DMS53 treated with DMSO at 0.1 percent for 48 hours (cell line): ENCODE measurements at regions not wholly inside any gene's neighbourhood (a gene's known extent, or its start where the extent isn't known, plus 50 kb on each side); places are given as distances from the start of the nearest gene placed in this dataset.
A peak's percentile ranks its signal among the peaks of the same experiment; 100 is the strongest.
"Not testable (repeated sequence)": the region's sequence is repeated elsewhere in the genome, so short reads cannot be mapped to it uniquely, and the experiment has no call there.

ENCODE experiments used
- DNase-seq: peaks from one replicate; lab custom pipeline; 2025; ENCODE audit not compliant: unreplicated experiment; lab: John Stamatoyannopoulos, UW

DNA sequence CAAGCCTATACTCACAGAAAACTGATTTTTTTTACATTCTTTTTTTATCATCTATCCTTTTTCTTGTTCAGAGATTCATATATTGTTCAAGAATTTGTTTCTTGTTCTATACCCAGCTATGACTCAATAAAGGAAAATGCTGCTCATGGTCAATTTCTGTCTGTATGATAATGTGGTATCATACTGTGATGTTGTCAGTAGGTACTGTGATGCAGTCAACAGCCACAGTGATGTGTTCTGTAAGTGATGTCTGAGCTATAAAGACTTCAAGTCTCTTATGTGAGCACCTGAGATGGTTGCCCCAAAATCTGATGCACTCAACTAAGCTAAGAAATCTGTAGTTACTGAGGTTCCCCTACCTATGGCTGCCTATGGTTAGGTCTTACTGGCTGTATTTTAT lies 294.2 kb upstream of the GRIN3A start:
- DNase-seq, result no peak

GRCh38 chr9:102000956-102001355 lies 262.5 kb upstream of the GRIN3A start:
- no peak for DNase-seq

DNA sequence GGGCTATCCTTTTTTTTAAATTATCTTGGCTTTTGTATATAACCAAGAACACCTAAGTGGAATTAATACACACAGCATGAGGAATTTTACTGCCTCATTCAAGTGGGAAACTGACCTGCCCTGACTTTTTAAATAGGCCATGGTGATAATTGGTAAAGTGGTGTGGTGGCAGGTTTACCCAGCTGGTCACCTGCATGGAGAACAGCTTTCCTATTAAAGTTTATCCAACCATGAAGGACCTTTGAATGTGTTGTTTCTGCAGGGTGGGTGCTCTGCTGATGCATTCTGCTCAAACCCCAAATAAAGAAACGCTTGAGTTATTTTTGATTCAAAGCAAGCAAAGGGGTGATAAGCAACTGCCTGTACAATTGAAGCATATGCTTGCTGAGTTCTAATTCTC lies 261.0 kb upstream of the GRIN3A start:
- peak; percentile 66 for DNase-seq

GRCh38 chr9:101995231-101995630 lies 256.8 kb upstream of the GRIN3A start:
- peak; percentile 38 for DNase-seq

- DNase-seq, result no peak
Observed at GRCh38 chr9:101993771-101994170, 255.3 kb upstream of the GRIN3A start.

- no peak for DNase-seq
Observed at GRCh38 chr9:101991926-101992325, 253.5 kb upstream of the GRIN3A start.

DNA sequence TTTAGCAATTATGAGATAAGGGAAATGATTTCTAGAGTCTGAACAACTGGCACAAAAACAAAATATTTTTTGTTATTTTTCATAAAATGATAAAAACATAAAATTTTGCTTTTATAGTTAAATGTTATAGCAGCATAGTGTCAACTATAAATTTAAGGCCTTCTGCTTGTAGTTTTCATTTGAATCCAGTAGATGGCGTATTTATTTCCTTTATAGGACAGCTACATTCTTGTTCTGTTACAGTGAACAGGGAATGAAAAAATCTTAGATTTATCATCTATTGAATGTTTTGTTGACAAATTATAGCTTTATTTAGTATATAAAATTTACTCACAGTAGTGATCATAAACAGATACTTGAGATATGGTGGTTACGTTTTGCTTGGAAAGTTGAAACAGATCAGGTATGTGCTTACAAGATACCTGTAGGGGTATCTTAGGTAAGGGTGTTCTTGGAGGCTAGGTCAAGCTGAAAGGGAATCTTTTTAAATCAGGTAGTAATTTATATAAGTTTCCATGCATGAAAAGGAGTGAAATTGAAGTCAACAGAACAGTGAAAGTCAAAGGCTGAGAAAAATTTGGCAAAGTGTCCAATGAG lies 239.3 kb upstream of the GRIN3A start:
- DNase-seq, result peak; percentile 33

GRCh38 chr9:101970609-101971008 lies 232.2 kb upstream of the GRIN3A start:
- DNase-seq, result no peak

DNA sequence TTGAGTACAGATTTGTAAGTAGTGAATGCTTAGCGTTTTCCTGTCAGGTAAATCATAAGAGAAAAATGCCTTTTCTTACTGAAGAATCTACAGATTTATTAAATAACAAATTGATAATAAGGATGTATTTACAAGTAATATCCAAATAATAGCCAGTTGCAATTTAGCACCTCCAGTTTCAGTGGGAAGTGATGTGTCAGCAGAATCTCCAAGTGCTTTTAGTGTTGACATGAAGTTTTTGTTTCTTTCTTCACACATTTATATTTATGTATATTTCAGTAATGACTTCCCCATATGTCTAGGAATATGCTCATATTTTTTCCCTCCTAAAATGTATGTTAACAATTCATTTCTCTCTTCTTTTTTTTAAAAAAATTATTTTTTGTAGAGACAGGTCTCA lies 229.9 kb upstream of the GRIN3A start:
- no peak for DNase-seq

GRCh38 chr9:101966691-101967090 lies 228.2 kb upstream of the GRIN3A start:
- no peak for DNase-seq

- no peak for DNase-seq
Observed at GRCh38 chr9:101957705-101958104, 219.3 kb upstream of the GRIN3A start.

GRCh38 chr9:101951598-101951997 lies 213.2 kb upstream of the GRIN3A start:
- no peak for DNase-seq

GRCh38 chr9:101931756-101932155 lies 193.3 kb upstream of the GRIN3A start:
- no peak for DNase-seq

DNA sequence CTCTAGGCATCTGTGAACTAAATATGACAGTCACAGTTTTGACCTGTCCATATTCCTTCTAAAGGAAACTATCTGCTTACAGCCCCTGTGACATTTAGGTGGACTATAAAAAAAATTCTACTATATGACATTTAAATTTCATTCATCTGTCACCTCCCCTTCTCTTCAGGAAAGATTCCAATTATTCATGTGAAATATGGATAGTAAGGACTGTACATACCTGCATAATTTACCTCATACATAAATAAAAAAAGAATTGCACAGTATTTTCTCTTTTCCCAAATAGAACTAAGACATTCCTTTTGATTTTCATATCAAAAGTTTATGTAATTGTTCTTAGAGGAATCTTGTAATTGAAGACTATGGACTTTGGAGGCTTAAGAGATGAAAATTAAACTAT lies 192.3 kb upstream of the GRIN3A start:
- DNase-seq, result no peak

DNA sequence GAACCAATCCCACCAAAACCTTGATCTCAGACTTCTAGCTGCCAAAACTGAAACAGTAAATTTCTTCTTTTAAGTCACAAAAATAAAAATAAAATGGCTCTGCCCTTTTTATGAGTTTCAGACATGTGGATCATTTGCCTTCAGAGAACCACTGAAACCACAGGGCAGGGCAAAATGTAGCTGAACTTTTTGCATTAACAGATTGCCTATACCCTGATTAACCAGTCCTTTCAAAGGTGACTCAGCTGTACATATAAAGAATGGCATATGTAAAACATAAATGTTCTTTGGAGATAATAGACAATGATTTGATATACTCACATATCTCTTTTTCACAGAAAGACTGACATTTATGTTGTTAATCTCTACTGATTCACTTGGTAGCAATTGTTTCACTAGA lies 187.1 kb upstream of the GRIN3A start:
- DNase-seq, result no peak

- DNase-seq, result no peak
Observed at GRCh38 chr9:101923451-101923850, 185.0 kb upstream of the GRIN3A start.

GRCh38 chr9:101916948-101917347 lies 178.5 kb upstream of the GRIN3A start:
- DNase-seq, result not testable (repeated sequence)

GRCh38 chr9:101915482-101915881 lies 177.0 kb upstream of the GRIN3A start:
- DNase-seq, result no peak

- no peak for DNase-seq
Observed at GRCh38 chr9:101912698-101913097, 174.3 kb upstream of the GRIN3A start.

DNA sequence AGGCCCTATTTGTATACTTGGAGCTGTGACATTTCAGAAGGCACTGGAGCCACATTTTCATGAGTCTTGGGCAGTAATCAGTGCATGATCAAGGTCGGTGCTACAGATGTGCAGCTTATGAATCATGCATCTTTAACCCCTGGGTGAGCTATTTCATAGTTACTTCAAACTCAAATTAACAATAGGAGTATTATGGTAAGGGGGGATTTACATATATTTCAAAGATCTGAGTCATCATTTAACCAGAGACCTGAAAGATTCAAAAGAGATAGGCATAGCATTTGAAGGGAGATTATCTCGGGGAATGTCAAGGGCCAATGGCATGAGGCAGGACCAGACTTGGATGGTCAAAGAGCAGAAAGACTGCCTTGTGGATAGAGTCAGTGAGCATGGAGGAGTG lies 169.0 kb upstream of the GRIN3A start:
- DNase-seq, result no peak

DNA sequence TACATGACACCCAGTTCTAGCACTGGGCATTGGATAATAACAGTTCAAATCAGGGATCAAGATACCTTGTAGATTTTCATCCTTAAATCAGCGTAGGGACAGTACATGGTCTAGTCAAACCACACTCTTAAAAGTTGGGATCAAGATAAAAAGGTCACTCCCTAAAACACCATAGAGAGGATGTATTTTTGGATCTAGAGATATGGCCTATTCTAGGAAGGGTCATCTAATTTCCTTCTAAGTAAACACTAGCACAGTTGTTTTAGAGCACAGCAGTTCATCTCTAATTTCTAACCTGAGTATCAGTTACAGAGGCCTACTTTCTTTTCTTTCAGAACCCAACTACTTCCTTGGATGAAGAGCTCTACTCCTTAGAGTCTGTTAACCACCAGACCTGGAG lies 166.4 kb upstream of the GRIN3A start:
- no peak for DNase-seq

- no peak for DNase-seq
Observed at GRCh38 chr9:101902051-101902450, 163.6 kb upstream of the GRIN3A start.

DNA sequence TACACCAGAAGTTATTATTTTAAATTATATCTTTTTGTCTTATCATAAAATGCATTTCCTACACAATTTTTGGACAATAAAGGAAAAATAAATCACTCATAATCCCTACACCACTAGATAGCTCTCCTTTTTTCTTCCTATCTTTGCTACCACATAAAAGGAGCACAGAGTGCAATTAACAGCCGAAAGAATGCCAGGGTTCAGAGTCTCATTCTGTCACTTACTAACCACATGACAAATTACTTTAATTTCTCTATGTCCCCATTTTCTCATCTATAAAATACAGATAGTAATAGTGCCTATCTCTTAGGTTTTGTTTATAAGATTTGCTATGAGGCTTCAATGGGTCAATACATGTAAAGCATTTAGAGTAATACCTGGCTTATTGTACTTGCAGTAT lies 158.7 kb upstream of the GRIN3A start:
- no peak for DNase-seq
